ENCODE measurements at regions not wholly inside any gene's neighbourhood (a gene's known extent, or its start where the extent isn't known, plus 50 kb on each side); places are given as distances from the start of the nearest gene placed in this dataset.

GRCh38 chr16:9610727-9611126 lies 519.3 kb downstream of the HAPSTR1 start:
- H3K9me3 ChIP-seq (ENCODE audit: control insufficient read depth, insufficient read depth, low read length) = no peaks in the 10 kb centered on the region
- H3K36me3 ChIP-seq (ENCODE audit: control insufficient read depth, low read length) = no peaks in the 10 kb centered on the region
- no peaks in the 10 kb centered on the region for H3K27me3 ChIP-seq (ENCODE audit: control insufficient read depth, low read length)
- no peaks in the 10 kb centered on the region for H4K20me1 ChIP-seq (ENCODE audit: control insufficient read depth, insufficient read depth, low read depth, low read length)
- no peak for TF ChIP-seq CTCF (IDR thresholded peaks at IDR 0.05; ENCODE audit: low read depth, low read length, poor library complexity, severe bottlenecking)
- TF ChIP-seq EZH2phosphoT487 (IDR thresholded peaks at IDR 0.05; ENCODE audit: borderline replicate concordance, low read length) = no peak
- no peak overlapping the region for H3K4me2 ChIP-seq (ENCODE audit: low read length)
- no peak overlapping the region for H3K27ac ChIP-seq (ENCODE audit: low read depth, low read length)
- H3K9me2 ChIP-seq (replicated peaks; ENCODE audit: control insufficient read depth, low read length) = no peaks in the 10 kb centered on the region
- H3K4me1 ChIP-seq (ENCODE audit: control insufficient read depth, low read length) = no peaks in the 10 kb centered on the region
- H3K4me3 ChIP-seq (ENCODE audit: low read length) = no peak overlapping the region
- no peaks in the 10 kb centered on the region for H3F3A ChIP-seq (ENCODE audit: control insufficient read depth, insufficient read depth)
- H3K79me2 ChIP-seq (ENCODE audit: control insufficient read depth, low read length) = no peaks in the 10 kb centered on the region

GRCh38 chr16:9612267-9612666 lies 520.8 kb downstream of the HAPSTR1 start:
- no peaks in the 10 kb centered on the region for H3K36me3 ChIP-seq (ENCODE audit: control insufficient read depth, low read length)
- H3K4me1 ChIP-seq (ENCODE audit: control insufficient read depth, low read length) = no peaks in the 10 kb centered on the region
- H3K79me2 ChIP-seq (ENCODE audit: control insufficient read depth, low read length) = no peaks in the 10 kb centered on the region
- H3K27me3 ChIP-seq (ENCODE audit: control insufficient read depth, low read length) = no peaks in the 10 kb centered on the region
- no peaks in the 10 kb centered on the region for H3K9me2 ChIP-seq (replicated peaks; ENCODE audit: control insufficient read depth, low read length)
- H3K4me3 ChIP-seq (ENCODE audit: low read length) = no peak overlapping the region
- no peaks in the 10 kb centered on the region for H3F3A ChIP-seq (ENCODE audit: control insufficient read depth, insufficient read depth)
- no peak overlapping the region for H3K4me2 ChIP-seq (ENCODE audit: low read length)
- H4K20me1 ChIP-seq (ENCODE audit: control insufficient read depth, insufficient read depth, low read depth, low read length) = no peaks in the 10 kb centered on the region
- no peaks in the 10 kb centered on the region for H3K9me3 ChIP-seq (ENCODE audit: control insufficient read depth, insufficient read depth, low read length)
- TF ChIP-seq EZH2phosphoT487 (IDR thresholded peaks at IDR 0.05; ENCODE audit: borderline replicate concordance, low read length) = no peak
- TF ChIP-seq CTCF (IDR thresholded peaks at IDR 0.05; ENCODE audit: low read depth, low read length, poor library complexity, severe bottlenecking) = no peak
- H3K27ac ChIP-seq (ENCODE audit: low read depth, low read length) = no peak overlapping the region

GRCh38 chr16:9614389-9614788 lies 522.9 kb downstream of the HAPSTR1 start:
- Histone ChIP-seq H3K36me3 (ENCODE audit: control insufficient read depth, low read length) (no peaks in the 10 kb centered on the region), H3K27ac (ENCODE audit: low read depth, low read length) (no peak overlapping the region), H3F3A (ENCODE audit: control insufficient read depth, insufficient read depth) (no peaks in the 10 kb centered on the region), H4K20me1 (ENCODE audit: control insufficient read depth, insufficient read depth, low read depth, low read length) (no peaks in the 10 kb centered on the region), H3K9me3 (ENCODE audit: control insufficient read depth, insufficient read depth, low read length) (no peaks in the 10 kb centered on the region), H3K4me3 (ENCODE audit: low read length) (no peak overlapping the region), H3K27me3 (ENCODE audit: control insufficient read depth, low read length) (no peaks in the 10 kb centered on the region), H3K79me2 (ENCODE audit: control insufficient read depth, low read length) (no peaks in the 10 kb centered on the region), H3K9me2 (replicated peaks; ENCODE audit: control insufficient read depth, low read length) (no peaks in the 10 kb centered on the region), H3K4me1 (ENCODE audit: control insufficient read depth, low read length) (no peaks in the 10 kb centered on the region), H3K4me2 (ENCODE audit: low read length) (no peak overlapping the region)
- TF ChIP-seq EZH2phosphoT487 (IDR thresholded peaks at IDR 0.05; ENCODE audit: borderline replicate concordance, low read length) = no peak
- TF ChIP-seq CTCF (IDR thresholded peaks at IDR 0.05; ENCODE audit: low read depth, low read length, poor library complexity, severe bottlenecking) = no peak

- no peaks in the 10 kb centered on the region for H3K9me2 ChIP-seq (replicated peaks; ENCODE audit: control insufficient read depth, low read length)
- no peak for TF ChIP-seq EZH2phosphoT487 (IDR thresholded peaks at IDR 0.05; ENCODE audit: borderline replicate concordance, low read length)
- no peak for TF ChIP-seq CTCF (IDR thresholded peaks at IDR 0.05; ENCODE audit: low read depth, low read length, poor library complexity, severe bottlenecking)
- no peaks in the 10 kb centered on the region for H3F3A ChIP-seq (ENCODE audit: control insufficient read depth, insufficient read depth)
- no peak overlapping the region for H3K4me3 ChIP-seq (ENCODE audit: low read length)
- H3K36me3 ChIP-seq (ENCODE audit: control insufficient read depth, low read length) = no peaks in the 10 kb centered on the region
- no peaks in the 10 kb centered on the region for H4K20me1 ChIP-seq (ENCODE audit: control insufficient read depth, insufficient read depth, low read depth, low read length)
- H3K79me2 ChIP-seq (ENCODE audit: control insufficient read depth, low read length) = no peaks in the 10 kb centered on the region
- no peaks in the 10 kb centered on the region for H3K9me3 ChIP-seq (ENCODE audit: control insufficient read depth, insufficient read depth, low read length)
- no peak overlapping the region for H3K4me2 ChIP-seq (ENCODE audit: low read length)
- no peaks in the 10 kb centered on the region for H3K27me3 ChIP-seq (ENCODE audit: control insufficient read depth, low read length)
- no peak overlapping the region for H3K27ac ChIP-seq (ENCODE audit: low read depth, low read length)
- H3K4me1 ChIP-seq (ENCODE audit: control insufficient read depth, low read length) = no peaks in the 10 kb centered on the region
These were observed 530.8 kb downstream of the HAPSTR1 start for GRCh38 chr16:9622268-9622667.

Data from DOHH2 (cell line).